Activated T-cell treated with anti-CD3 and anti-CD28 coated beads, Interleukin-2, amount 50 U/mL, for 48 hours (primary cell): ENCODE measurements at regions not wholly inside any gene's neighbourhood (a gene's known extent, or its start where the extent isn't known, plus 50 kb on each side); places are given as distances from the start of the nearest gene placed in this dataset.

Source experiments
- DNase-seq, 2 experiments: peaks; one replicate each; pipeline ENCODE4 v3.0.0-alpha.2; 2020

DNA sequence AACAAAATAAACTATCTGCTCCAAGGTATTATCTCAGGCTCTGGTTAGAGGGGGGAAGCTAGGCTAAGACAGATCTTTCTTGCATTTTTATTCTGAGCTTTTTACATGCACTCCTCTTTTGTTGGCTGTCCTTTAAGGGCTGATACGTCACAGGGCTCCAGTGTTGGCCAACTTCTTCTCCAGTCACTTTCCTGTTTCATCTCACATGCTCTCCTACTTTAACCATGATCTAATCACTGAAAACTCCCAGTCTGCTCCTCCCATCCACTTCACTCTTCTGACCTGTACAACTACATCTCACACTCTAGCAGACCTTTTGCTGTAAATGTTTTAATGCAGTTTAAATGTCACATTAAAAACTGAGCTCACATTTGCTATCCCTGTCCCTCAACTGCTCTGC lies 510.0 kb upstream of the KLF12 start:
- no peak for DNase-seq

DNA sequence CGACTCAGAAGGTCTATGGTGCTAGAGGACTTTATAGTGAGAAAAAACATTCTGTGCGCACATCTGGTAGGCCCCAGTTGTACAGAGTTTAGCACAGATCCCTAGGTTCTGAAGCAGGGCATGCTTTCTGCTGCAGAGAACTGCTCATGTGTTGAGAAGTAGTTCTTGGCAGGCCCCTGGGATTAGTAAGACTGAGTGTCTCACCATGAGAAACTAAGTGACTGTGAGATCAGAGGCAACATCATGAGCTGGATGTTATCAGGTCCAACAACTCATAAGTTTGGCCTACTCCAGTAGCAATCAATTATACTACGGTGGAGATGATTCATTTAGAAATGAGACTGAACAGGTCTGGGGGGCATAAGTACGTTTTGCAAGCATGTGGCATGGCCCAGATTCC lies 507.4 kb upstream of the KLF12 start:
- DNase-seq = no peak

- DNase-seq = no peak
Observed at GRCh38 chr13:74633734-74634133, 499.5 kb upstream of the KLF12 start.

DNA sequence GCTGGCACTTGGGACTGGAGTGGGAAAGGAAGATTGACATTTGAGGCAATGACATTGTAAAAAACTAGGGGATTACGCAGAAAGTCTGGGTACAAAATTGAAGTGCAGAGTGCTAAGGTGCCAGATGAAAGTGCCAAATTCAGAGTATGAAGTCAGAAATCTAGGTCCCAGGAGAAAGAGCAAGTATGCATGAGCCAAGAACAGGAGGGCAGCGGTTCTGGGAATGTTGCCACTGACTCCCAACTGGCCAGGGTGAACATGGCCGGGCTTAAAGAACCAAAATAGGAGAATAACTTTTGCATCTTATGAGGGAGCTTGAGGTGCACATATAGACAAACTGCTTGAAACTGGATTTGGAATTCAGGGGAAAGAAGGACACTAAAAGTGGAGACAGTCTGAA lies 495.8 kb upstream of the KLF12 start:
- DNase-seq = no peak

- DNase-seq = no peak
Observed at GRCh38 chr13:74625541-74625940, 491.3 kb upstream of the KLF12 start.

DNA sequence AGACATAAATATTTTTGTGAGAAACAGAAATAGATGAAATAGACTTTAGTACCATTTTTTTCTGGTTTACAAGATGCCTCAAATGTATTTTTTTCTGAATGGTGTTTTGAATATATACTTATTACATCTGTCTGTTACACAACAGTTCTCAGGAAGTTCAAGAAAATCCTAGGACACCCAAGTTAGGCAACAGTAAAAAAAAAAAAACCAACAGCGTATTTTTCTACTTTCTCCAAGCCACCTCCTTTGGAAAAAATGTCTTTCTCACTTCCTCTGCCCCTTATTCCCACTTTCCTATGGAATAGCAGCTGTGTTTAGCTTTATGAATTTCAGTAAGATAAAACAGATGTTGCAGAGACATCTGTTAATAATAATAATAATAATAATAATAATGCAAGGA lies 489.6 kb upstream of the KLF12 start:
- DNase-seq = no peak

DNA sequence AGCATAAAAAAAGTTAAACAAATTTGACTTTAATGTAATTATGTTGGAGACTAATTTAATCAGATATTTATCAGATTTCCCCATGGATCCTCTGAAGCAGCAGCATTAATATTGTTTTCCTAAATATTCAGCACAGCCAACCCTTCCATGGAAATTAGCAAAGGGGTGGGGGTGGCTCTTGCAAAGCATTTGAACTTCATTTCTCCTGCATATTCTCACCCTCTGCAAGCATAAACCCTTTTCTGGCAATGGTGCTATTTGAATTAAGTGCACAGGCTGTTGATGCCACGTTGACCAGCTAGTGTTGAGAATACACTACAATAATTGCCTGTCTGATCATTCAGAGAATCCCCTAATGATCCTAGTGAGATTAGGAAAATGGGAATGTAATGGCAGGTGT lies 488.1 kb upstream of the KLF12 start:
- no peak for DNase-seq

DNA sequence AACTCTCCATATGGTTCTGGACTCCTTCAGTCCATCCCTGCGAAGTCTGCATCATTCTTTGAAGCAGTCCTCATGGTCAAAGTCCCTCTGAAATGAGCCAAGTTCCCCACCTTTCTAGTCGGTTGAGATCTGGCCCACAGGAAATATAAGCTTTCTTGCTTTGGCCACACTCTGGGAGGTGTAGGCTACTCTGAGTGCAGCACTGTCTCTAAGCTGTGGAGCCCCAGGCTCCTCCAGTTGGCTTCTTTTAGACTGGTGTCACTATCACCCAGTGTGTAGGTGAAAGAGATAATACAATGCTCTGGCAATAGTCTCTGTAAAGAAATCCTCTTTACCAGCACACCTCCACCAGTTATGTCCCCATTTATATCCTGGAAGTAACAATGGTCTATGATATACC lies 486.5 kb upstream of the KLF12 start:
- DNase-seq = no peak

GRCh38 chr13:74620308-74620707 lies 486.1 kb upstream of the KLF12 start:
- no peak for DNase-seq

DNA sequence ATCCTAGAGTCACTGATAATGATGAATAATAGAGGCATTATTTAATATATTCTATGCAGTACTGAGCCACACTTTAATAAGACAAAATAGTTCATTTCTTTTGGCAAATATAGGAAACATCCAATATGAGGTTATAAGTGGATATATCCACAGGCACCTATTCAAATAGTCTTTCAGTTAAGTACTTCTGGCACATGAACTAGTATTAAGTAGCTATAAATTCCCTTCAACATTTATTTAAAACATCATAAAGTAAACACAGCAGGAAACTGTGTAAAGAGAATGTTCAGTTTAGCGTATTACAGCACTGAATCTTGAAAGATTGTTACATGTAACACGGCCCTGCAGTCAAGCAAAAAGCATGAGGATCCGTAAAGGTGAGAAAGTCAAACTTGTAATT lies 463.3 kb upstream of the KLF12 start:
- no peak for DNase-seq

DNA sequence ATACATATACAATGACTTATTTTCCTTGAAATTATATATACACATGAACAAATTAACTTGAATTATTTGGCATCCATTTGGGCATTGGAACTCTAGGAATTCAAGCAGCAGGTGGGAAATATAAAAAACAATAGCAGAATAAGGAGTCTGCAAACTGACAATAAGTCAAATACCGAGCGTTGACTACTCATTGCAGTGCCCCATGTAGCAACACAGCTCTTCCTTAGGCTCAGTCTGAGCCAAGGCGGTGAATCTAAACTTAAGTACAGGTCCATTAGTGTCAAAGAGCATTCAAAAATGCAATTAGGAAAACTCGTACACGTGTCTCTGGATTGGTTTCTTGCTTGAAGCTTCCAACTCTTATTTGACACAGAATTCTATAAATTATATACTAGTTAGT lies 462.5 kb upstream of the KLF12 start:
- no peak for DNase-seq

GRCh38 chr13:74593688-74594087 lies 459.5 kb upstream of the KLF12 start:
- no peak for DNase-seq

DNA sequence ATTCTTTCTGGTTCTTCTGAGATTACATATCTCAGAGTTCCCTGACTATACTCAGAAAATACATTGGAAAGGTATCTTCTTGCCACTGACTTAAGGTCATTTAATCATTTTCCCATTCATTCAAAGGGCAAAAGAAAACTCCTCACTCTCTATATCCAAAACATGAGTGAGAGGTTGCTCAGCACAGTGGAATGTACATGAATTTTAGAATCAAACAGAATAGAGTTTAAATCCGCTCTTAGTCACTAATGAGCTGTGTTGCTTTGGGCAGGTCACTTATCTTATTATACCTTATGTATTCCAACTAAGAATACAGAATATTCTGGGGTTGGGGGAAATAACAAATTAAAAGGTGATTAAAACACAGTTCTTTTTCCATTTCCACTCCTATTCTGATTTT lies 452.6 kb upstream of the KLF12 start:
- DNase-seq = no peak

DNA sequence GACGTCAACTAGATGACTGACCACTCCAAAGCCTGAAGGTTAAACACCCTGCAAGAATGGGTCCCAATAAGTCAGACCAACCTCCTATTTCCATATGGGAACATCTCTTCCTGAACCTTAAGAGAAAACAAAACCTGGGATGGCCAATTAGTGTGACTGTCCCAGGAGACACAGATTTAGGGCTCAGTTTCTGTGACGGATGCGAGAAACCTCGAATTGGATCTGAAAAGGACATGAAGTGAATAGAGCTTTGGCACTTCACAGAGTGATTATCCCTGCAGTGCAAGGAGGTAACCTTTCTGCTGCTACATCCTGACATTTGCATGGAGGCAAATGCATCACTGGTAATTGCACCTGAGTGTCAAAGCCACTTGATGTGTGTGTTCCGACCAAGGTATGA lies 442.2 kb upstream of the KLF12 start:
- no peak for DNase-seq

DNA sequence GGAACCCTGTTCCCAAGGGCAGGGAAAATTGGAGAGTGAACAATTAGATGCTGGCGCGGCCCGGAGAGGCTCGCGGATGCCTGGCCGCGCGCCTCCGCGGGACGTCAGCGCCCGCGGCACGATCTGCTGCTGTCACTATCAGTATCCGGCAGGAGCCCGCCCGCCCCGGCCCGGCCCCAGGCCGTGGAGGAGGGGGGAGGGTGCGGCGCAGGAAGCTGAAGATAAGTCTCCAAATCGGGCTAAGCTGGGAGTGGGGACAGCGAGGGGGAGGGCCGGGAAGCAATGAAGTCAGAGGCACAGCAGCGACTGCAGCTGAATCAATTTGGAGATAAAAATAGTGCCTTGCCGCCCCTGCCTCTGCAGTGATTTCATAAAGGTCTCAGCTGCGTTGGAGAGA lies 441.5 kb upstream of the KLF12 start:
- DNase-seq = peak; percentile 60 to 61

- no peak for DNase-seq
Observed at GRCh38 chr13:74574964-74575728, 440.9 kb upstream of the KLF12 start.

- peak; percentile 33 to 36 for DNase-seq
Observed at GRCh38 chr13:74573654-74574053, 439.4 kb upstream of the KLF12 start.

GRCh38 chr13:74571811-74572210 lies 437.6 kb upstream of the KLF12 start:
- no peak for DNase-seq

- DNase-seq = no peak
Observed at GRCh38 chr13:74570834-74571233, 436.6 kb upstream of the KLF12 start.

GRCh38 chr13:74570046-74570445 lies 435.8 kb upstream of the KLF12 start:
- DNase-seq = no peak

GRCh38 chr13:74569251-74569650 lies 435.0 kb upstream of the KLF12 start:
- no peak for DNase-seq

DNA sequence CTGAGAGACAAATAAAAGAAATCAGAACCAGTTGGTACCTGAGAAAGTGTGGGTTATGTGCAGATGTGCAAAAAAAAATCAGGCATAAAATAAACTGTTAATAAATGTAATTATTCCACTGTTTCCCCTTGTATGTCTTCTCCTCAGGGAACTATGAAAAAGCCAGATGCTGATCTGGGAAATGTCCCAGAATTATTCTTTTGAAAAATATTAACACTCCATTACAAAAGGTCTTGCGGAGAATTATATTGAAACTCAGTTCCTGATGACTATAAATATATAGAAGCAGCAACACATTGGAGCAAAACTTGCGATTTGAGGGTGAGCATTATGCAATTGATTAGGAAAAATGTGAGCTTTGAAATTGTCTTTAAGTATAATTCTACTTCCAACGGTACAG lies 433.3 kb upstream of the KLF12 start:
- no peak for DNase-seq

DNA sequence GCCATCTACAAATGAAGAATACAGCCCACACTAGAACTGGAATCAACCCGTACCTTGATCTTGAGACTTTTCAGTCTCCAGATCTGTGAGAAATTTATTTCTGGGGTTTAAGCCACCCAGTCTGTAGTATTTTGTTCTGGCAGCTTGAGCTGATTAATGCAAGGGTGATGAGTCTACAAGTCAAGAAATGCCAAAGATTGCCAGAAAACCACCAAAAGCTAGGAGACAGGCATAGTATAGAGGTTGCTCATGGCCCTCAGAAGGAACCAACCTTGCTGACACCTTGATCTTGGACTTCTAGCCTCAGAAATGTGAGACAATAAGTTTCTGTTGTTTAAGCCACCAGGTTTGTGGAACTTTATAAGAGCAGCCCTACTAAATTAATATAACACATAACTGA lies 428.2 kb upstream of the KLF12 start:
- no peak for DNase-seq

- no peak for DNase-seq
Observed at GRCh38 chr13:74561155-74561554, 427.0 kb upstream of the KLF12 start.

DNA sequence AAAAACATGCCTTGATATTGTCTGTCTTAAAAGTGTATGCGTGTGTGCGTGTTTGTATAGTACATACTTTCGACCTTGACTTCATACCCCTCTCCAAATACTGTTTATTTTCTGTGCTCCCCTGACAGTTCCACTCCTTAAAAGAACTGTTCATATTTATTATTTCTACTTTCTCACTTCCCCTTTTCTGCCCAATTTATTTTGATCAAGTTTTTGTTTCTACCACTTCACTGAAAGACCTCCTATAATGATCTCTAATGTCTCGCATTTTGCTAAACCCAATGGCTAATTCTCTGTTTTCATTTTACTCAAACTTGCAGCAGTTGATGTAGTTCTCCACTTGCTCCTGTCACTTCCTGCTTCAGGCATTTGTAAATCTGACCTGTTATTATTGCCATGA lies 426.1 kb upstream of the KLF12 start:
- DNase-seq = no peak

- no peak for DNase-seq
Observed at GRCh38 chr13:74557870-74558269, 423.7 kb upstream of the KLF12 start.
